ENCODE measurements at regions not wholly inside any gene's neighbourhood (a gene's known extent, or its start where the extent isn't known, plus 50 kb on each side); places are given as distances from the start of the nearest gene placed in this dataset.

- TF ChIP-seq EP300 (conservative IDR thresholded peaks at IDR 0.05; ENCODE audit: poor library complexity, severe bottlenecking) (no peak), RAD21 (conservative IDR thresholded peaks at IDR 0.05) (no peak), MXI1 (conservative IDR thresholded peaks at IDR 0.05; ENCODE audit: poor library complexity, severe bottlenecking) (no peak), EZH2 (IDR thresholded peaks at IDR 0.05; ENCODE audit: borderline replicate concordance, insufficient read depth, low read length, poor library complexity, severe bottlenecking) (no peak), TAF1 (IDR thresholded peaks at IDR 0.05; ENCODE audit: low read depth) (no peak), REST (IDR thresholded peaks at IDR 0.05; ENCODE audit: borderline replicate concordance) (no peak), CTCF (IDR thresholded peaks at IDR 0.05; ENCODE audit: poor library complexity, severe bottlenecking) (no peak), POLR2AphosphoS5 (IDR thresholded peaks at IDR 0.05) (no peak), SMC3 (conservative IDR thresholded peaks at IDR 0.05; ENCODE audit: poor library complexity) (no peak)
- H3F3A ChIP-seq (ENCODE audit: insufficient read depth, low read length, poor library complexity, severe bottlenecking) = no peaks in the 10 kb centered on the region
- H3K27ac ChIP-seq (ENCODE audit: low read length) = no peak overlapping the region
- no peaks in the 10 kb centered on the region for H3K79me2 ChIP-seq (replicated peaks; ENCODE audit: insufficient read depth, low read length)
- no peak overlapping the region for H3K9ac ChIP-seq (ENCODE audit: low read length)
- H4K20me1 ChIP-seq (ENCODE audit: insufficient read depth) = no peaks in the 10 kb centered on the region
- H3K4me3 ChIP-seq (ENCODE audit: low read length) = no peak overlapping the region
- no peaks in the 10 kb centered on the region for H3K9me2 ChIP-seq (ENCODE audit: insufficient read depth, low read length)
- no peaks in the 10 kb centered on the region for H3K27me3 ChIP-seq (ENCODE audit: insufficient read depth, low read depth, low read length)
- no peak overlapping the region for H3K4me2 ChIP-seq (ENCODE audit: low read length)
- H3K9me3 ChIP-seq (ENCODE audit: low read length) = no peaks in the 10 kb centered on the region
- no peaks in the 10 kb centered on the region for H3K36me3 ChIP-seq (ENCODE audit: insufficient read depth, low read length)
- H2AFZ ChIP-seq (ENCODE audit: low read depth, low read length) = no peak overlapping the region
These were observed 400.8 kb upstream of the HSF2 start for GRCh38 chr6:121998631-121999030.

GRCh38 chr6:121999456-122000065 lies 399.9 kb upstream of the HSF2 start:
- Histone ChIP-seq H3K4me3 (ENCODE audit: low read length) (no peak overlapping the region), H3K4me2 (ENCODE audit: low read length) (no peak overlapping the region), H3K36me3 (ENCODE audit: insufficient read depth, low read length) (no peaks in the 10 kb centered on the region), H3K27ac (ENCODE audit: low read length) (no peak overlapping the region), H3K27me3 (ENCODE audit: insufficient read depth, low read depth, low read length) (no peaks in the 10 kb centered on the region), H2AFZ (ENCODE audit: low read depth, low read length) (no peak overlapping the region), H3K9me3 (ENCODE audit: low read length) (no peaks in the 10 kb centered on the region), H3K9ac (ENCODE audit: low read length) (no peak overlapping the region), H4K20me1 (ENCODE audit: insufficient read depth) (no peaks in the 10 kb centered on the region), H3K79me2 (replicated peaks; ENCODE audit: insufficient read depth, low read length) (no peaks in the 10 kb centered on the region), H3K9me2 (ENCODE audit: insufficient read depth, low read length) (no peaks in the 10 kb centered on the region), H3F3A (ENCODE audit: insufficient read depth, low read length, poor library complexity, severe bottlenecking) (no peaks in the 10 kb centered on the region)
- TF ChIP-seq EP300 (conservative IDR thresholded peaks at IDR 0.05; ENCODE audit: poor library complexity, severe bottlenecking) = no peak
- no peak for TF ChIP-seq TAF1 (IDR thresholded peaks at IDR 0.05; ENCODE audit: low read depth)
- TF ChIP-seq RAD21 (conservative IDR thresholded peaks at IDR 0.05) = no peak
- TF ChIP-seq MXI1 (conservative IDR thresholded peaks at IDR 0.05; ENCODE audit: poor library complexity, severe bottlenecking) = no peak
- TF ChIP-seq SMC3 (conservative IDR thresholded peaks at IDR 0.05; ENCODE audit: poor library complexity) = no peak
- TF ChIP-seq POLR2AphosphoS5 (IDR thresholded peaks at IDR 0.05) = no peak
- TF ChIP-seq EZH2 (IDR thresholded peaks at IDR 0.05; ENCODE audit: borderline replicate concordance, insufficient read depth, low read length, poor library complexity, severe bottlenecking) = no peak
- no peak for TF ChIP-seq REST (IDR thresholded peaks at IDR 0.05; ENCODE audit: borderline replicate concordance)
- TF ChIP-seq CTCF (IDR thresholded peaks at IDR 0.05; ENCODE audit: poor library complexity, severe bottlenecking) = no peak
